Left ventricle myocardium superior (tissue), 1 donor: ENCODE measurements at regions not wholly inside any gene's neighbourhood (a gene's known extent, or its start where the extent isn't known, plus 50 kb on each side); places are given as distances from the start of the nearest gene placed in this dataset.

Source experiments
- ATAC-seq: fragments of 200-7000 bp; cut with Tn5 transposase; one replicate; pipeline ENCODE4 v1.9.1; 2020; ENCODE audit warnings: mild to moderate bottlenecking, moderate library complexity
- DNase-seq: peaks from one replicate; pipeline ENCODE4 v3.0.0-alpha.2; 2020
- intact Hi-C: fragments of 100-400 bp; cut with micrococcal nuclease; formaldehyde crosslinking; loops from one replicate; pipeline ENCODE4 v1.11.0; 2022
- donor health status: DM: no; HTN: yes; CAD: no; lungs with severe emphysema.

- intact Hi-C loops, result no loop called here
- no peak for DNase-seq
- ATAC-seq, result no peak
Measured at GRCh38 chr10:84891631-84892030, 563.2 kb downstream of the CCSER2 start.

GRCh38 chr10:84895541-84895940, 567.2 kb downstream of the CCSER2 start:
- intact Hi-C loops, result no loop called here
- no peak for ATAC-seq
- DNase-seq, result no peak

- intact Hi-C loops, result no loop called here
- DNase-seq, result no peak
- ATAC-seq, result no peak
Measured at GRCh38 chr10:84896909-84897308, 568.5 kb downstream of the CCSER2 start.

GRCh38 chr10:84899268-84899667, 570.9 kb downstream of the CCSER2 start:
- ATAC-seq, result no peak
- intact Hi-C loops, result no loop called here
- DNase-seq, result no peak

GRCh38 chr10:84900141-84900540, 571.8 kb downstream of the CCSER2 start:
- DNase-seq, result no peak
- intact Hi-C loops, result no loop called here
- no peak for ATAC-seq

GRCh38 chr10:84901885-84902284, 573.5 kb downstream of the CCSER2 start:
- intact Hi-C loops, result no loop called here
- DNase-seq (no peak), ATAC-seq (peak; percentile 31)

GRCh38 chr10:84902553-84902952, 574.2 kb downstream of the CCSER2 start:
- no peak for DNase-seq
- no peak for ATAC-seq
- intact Hi-C loops, result no loop called here

GRCh38 chr10:84903320-84903719, 574.9 kb downstream of the CCSER2 start:
- intact Hi-C loops, result no loop called here
- no peak for ATAC-seq
- no peak for DNase-seq

- intact Hi-C loops, result no loop called here
- ATAC-seq, result no peak
- DNase-seq, result no peak
Measured at GRCh38 chr10:84907461-84908009, 579.1 kb downstream of the CCSER2 start.

GRCh38 chr10:84908491-84908890, 580.1 kb downstream of the CCSER2 start:
- no peak for ATAC-seq
- no peak for DNase-seq
- intact Hi-C loops, result no loop called here

GRCh38 chr10:84921701-84922100, 593.3 kb downstream of the CCSER2 start:
- intact Hi-C loops, result no loop called here
- DNase-seq (no peak), ATAC-seq (no peak)

GRCh38 chr10:84924131-84924530, 595.7 kb downstream of the CCSER2 start:
- intact Hi-C loops, result no loop called here
- DNase-seq (no peak), ATAC-seq (no peak)

- no peak for ATAC-seq
- intact Hi-C loops, result no loop called here
- no peak for DNase-seq
Measured at GRCh38 chr10:84925495-84925894, 597.1 kb downstream of the CCSER2 start.

GRCh38 chr10:84933402-84933801, 605.0 kb downstream of the CCSER2 start:
- intact Hi-C loops, result no loop called here
- ATAC-seq (no peak), DNase-seq (no peak)

GRCh38 chr10:84935772-84936171, 607.4 kb downstream of the CCSER2 start:
- intact Hi-C loops, result no loop called here
- DNase-seq (no peak), ATAC-seq (no peak)

GRCh38 chr10:84938117-84938905, 609.9 kb downstream of the CCSER2 start:
- peak; percentile 92 for ATAC-seq
- intact Hi-C loops, result no loop called here
- DNase-seq, result no peak

- no peak for ATAC-seq
- intact Hi-C loops, result no loop called here
Measured at GRCh38 chr10:84943541-84943940, 615.2 kb downstream of the CCSER2 start.

GRCh38 chr10:84944187-84944586, 615.8 kb downstream of the CCSER2 start:
- intact Hi-C loops, result no loop called here
- DNase-seq (no peak), ATAC-seq (no peak)

More at GRCh38 chr10:84943541-84943940, 615.2 kb downstream of the CCSER2 start:
- no peak for DNase-seq

- DNase-seq, result no peak
- ATAC-seq, result no peak
- intact Hi-C loops, result no loop called here
Measured at GRCh38 chr10:84945791-84946190, 617.4 kb downstream of the CCSER2 start.

GRCh38 chr10:84946904-84947303, 618.5 kb downstream of the CCSER2 start:
- ATAC-seq, result no peak
- no peak for DNase-seq
- intact Hi-C loops, result no loop called here

GRCh38 chr10:84948644-84949043, 620.3 kb downstream of the CCSER2 start:
- intact Hi-C loops, result no loop called here
- DNase-seq (no peak), ATAC-seq (no peak)
